ENCODE measurements at regions not wholly inside any gene's neighbourhood (a gene's known extent, or its start where the extent isn't known, plus 50 kb on each side); places are given as distances from the start of the nearest gene placed in this dataset.

- TF ChIP-seq CTCF (IDR thresholded peaks at IDR 0.05; ENCODE audit: insufficient read depth, low read length) (no peak), REST (IDR thresholded peaks at IDR 0.05; ENCODE audit: insufficient replicate concordance, low read depth) (no peak)
These were observed 79.4 kb downstream of the TOMM20 start for GRCh38 chr1:235049217-235049616.

Measured in HL-60 (cell line).